A549 (cell line): ENCODE measurements at regions not wholly inside any gene's neighbourhood (a gene's known extent, or its start where the extent isn't known, plus 50 kb on each side); places are given as distances from the start of the nearest gene placed in this dataset.
A peak's percentile ranks its signal among the peaks of the same experiment; 100 is the strongest.

Experiments used
- ATAC-seq, 2 experiments: fragments of 200-7000 bp in 1 of 2; fragments of >200 bp in 1 of 2; cut with Nextera tagmentation in 1 of 2; cut with Tn5 transposase in 1 of 2; 3 replicates each; pipeline versions ENCODE4 v1.8.0 to v1.9.1; 2018 to 2020; ENCODE audit warnings: mild to moderate bottlenecking in 1 of 2, moderate library complexity in 1 of 2
- CTCF ChIA-PET: fragments of 300-600 bp; sonication (Branson Sonifier 250); formaldehyde crosslinking; extraction: SDS; loops from one replicate; lab custom pipeline; 2021; ENCODE audit warnings: antibody characterized with exemption, inconsistent platforms; lab: Yijun Ruan, JAX
- POLR2A ChIA-PET: fragments of 350-600 bp; formaldehyde crosslinking; extraction: SDS; loops from one replicate; lab custom pipeline; 2021; ENCODE audit warnings: antibody characterized with exemption, inconsistent platforms; lab: Yijun Ruan, JAX
- DNase-seq, 2 experiments: peaks; one replicate each; pipeline versions ENCODE4 v3.0.0 to v3.0.0-alpha.2; 2011 to 2016; ENCODE audit warnings: low read depth in 1 of 2, low spot score in 1 of 2
- FAIRE-seq: peaks from 2 replicates; lab custom pipeline; 2011; peaks lifted over from hg19 to GRCh38; lab: Jason Lieb, UNC
- H3K27ac ChIP-seq, 2 experiments: fragments of >200 bp; sonication (Bioruptor Twin); formaldehyde crosslinking; 3 replicates each; pipeline ENCODE4 v1.5.1; 2016 to 2017
- H3K4me1 ChIP-seq: fragments of >200 bp; sonication (Bioruptor Twin); formaldehyde crosslinking; 3 replicates; pipeline ENCODE4 v1.6.1; 2016
- H3K4me2 ChIP-seq: fragments of >200 bp; sonication (Bioruptor Twin); formaldehyde crosslinking; 3 replicates; pipeline ENCODE4 v1.6.1; 2016
- H3K4me3 ChIP-seq: fragments of >200 bp; sonication (Bioruptor Twin); formaldehyde crosslinking; 3 replicates; pipeline ENCODE4 v1.5.1; 2016
- H3K9me3 ChIP-seq: fragments of >200 bp; sonication (Bioruptor Twin); formaldehyde crosslinking; 3 replicates; pipeline ENCODE4 v1.6.1; 2016
- BHLHE40 ChIP-seq: IDR thresholded peaks from 2 replicates; pipeline ENCODE4 v1.6.1; 2012; ENCODE audit warnings: low read depth, low read length, inconsistent platforms
- CHD2 ChIP-seq: fragments of 150-350 bp; IDR thresholded peaks from 2 replicates; pipeline ENCODE4 v1.6.1; 2014; ENCODE audit warnings: low read length; ENCODE audit not compliant: partially characterized antibody
- CHD4 ChIP-seq: fragments of 200-600 bp; sonication (generic); IDR thresholded peaks from 2 replicates; pipeline ENCODE4 v1.6.1; 2016; ENCODE audit warnings: antibody characterized with exemption, mild to moderate bottlenecking, borderline replicate concordance
- EHF ChIP-seq: fragments of 250-450 bp; sonication (Bioruptor Pico); IDR thresholded peaks from 2 replicates; pipeline ENCODE4 v1.5.0; 2020; ENCODE audit warnings: mild to moderate bottlenecking
- EHMT2 ChIP-seq: fragments of 200-600 bp; sonication (generic); IDR thresholded peaks from 2 replicates; pipeline ENCODE4 v1.6.1; 2016; ENCODE audit warnings: antibody characterized with exemption, low read depth, mild to moderate bottlenecking, moderate library complexity
- FOSB ChIP-seq: fragments of 250-450 bp; sonication (Bioruptor Pico); IDR thresholded peaks from 2 replicates; pipeline ENCODE4 v1.5.0; 2020; ENCODE audit warnings: mild to moderate bottlenecking, moderate library complexity
- FOSL2 ChIP-seq, 2 experiments: fragments of 450-650 bp in 1 of 2; fragments of >200 bp in 1 of 2; sonication (Bioruptor Twin) in 1 of 2; formaldehyde crosslinking; IDR thresholded peaks; 2 replicates each; pipeline versions ENCODE4 v1.5.0 to v1.6.1; 2016 to 2020; ENCODE audit warnings: mild to moderate bottlenecking in 1 of 2, moderate library complexity in 1 of 2
- FOXS1 ChIP-seq: fragments of 250-450 bp; sonication (Bioruptor Pico); IDR thresholded peaks from 2 replicates; pipeline ENCODE4 v1.5.0; 2020; ENCODE audit warnings: mild to moderate bottlenecking, moderate library complexity
- GATA3 ChIP-seq: IDR thresholded peaks from 2 replicates; pipeline ENCODE4 v1.6.1; 2012; ENCODE audit warnings: borderline replicate concordance
- HOXB5 ChIP-seq: fragments of 250-450 bp; sonication (Bioruptor Pico); IDR thresholded peaks from 2 replicates; pipeline ENCODE4 v1.5.0; 2020; ENCODE audit warnings: mild to moderate bottlenecking, moderate library complexity
- JUNB ChIP-seq: fragments of >200 bp; sonication (Bioruptor Twin); formaldehyde crosslinking; IDR thresholded peaks from 2 replicates; pipeline ENCODE4 v1.6.1; 2016
- KDM1A ChIP-seq: fragments of 200-600 bp; sonication (generic); IDR thresholded peaks from 2 replicates; pipeline ENCODE4 v1.6.1; 2016; ENCODE audit warnings: low read depth, mild to moderate bottlenecking
- MYC ChIP-seq: IDR thresholded peaks from 2 replicates; pipeline ENCODE4 v1.6.1; 2012; ENCODE audit warnings: mild to moderate bottlenecking, inconsistent platforms, low read length, improper control_type of control experiment, borderline replicate concordance
- NPAS2 ChIP-seq: fragments of 250-450 bp; sonication (Bioruptor Pico); IDR thresholded peaks from 2 replicates; pipeline ENCODE4 v1.8.0; 2022; ENCODE audit warnings: mild to moderate bottlenecking, moderate library complexity, borderline replicate concordance
- PHF8 ChIP-seq: fragments of 200-600 bp; sonication (generic); IDR thresholded peaks from 2 replicates; pipeline ENCODE4 v1.6.1; 2016; ENCODE audit warnings: low read depth, mild to moderate bottlenecking, antibody characterized with exemption, moderate library complexity, borderline replicate concordance
- RAD21 ChIP-seq, 2 experiments: fragments of >200 bp in 1 of 2; sonication (Bioruptor Twin) in 1 of 2; formaldehyde crosslinking in 1 of 2; IDR thresholded peaks in 1 of 2; conservative IDR thresholded peaks in 1 of 2; 2 replicates in 1 of 2; 3 replicates in 1 of 2; pipeline ENCODE4 v1.6.1; 2012 to 2018; ENCODE audit warnings: inconsistent platforms in 1 of 2
- SMC3 ChIP-seq: fragments of >200 bp; sonication (Bioruptor Twin); formaldehyde crosslinking; IDR thresholded peaks from 3 replicates; pipeline ENCODE4 v1.6.1; 2018; ENCODE audit warnings: inconsistent platforms
- TFCP2L1 ChIP-seq: fragments of 250-450 bp; sonication (Bioruptor Pico); IDR thresholded peaks from 2 replicates; pipeline ENCODE4 v1.5.0; 2021; ENCODE audit warnings: mild to moderate bottlenecking
- ZC3H11A ChIP-seq: fragments of 450-650 bp; IDR thresholded peaks from 2 replicates; pipeline ENCODE4 v1.6.1; 2014; ENCODE audit warnings: antibody characterized with exemption, mild to moderate bottlenecking
- WGBS: methylation state at CpG from one replicate; pipeline ENCODE4 v1.1.6; 2017; ENCODE audit errors: missing lambda C conversion rate; 5-methylcytosine and 5-hydroxymethylcytosine counted together
- TF ChIP-seq, protein P1 (sequence below): IDR thresholded peaks from 2 replicates; pipeline ENCODE4 v1.6.1; 2012
- TF ChIP-seq, protein P2 (sequence below): IDR thresholded peaks from 2 replicates; pipeline ENCODE4 v1.6.1; 2012; ENCODE audit warnings: low read depth, borderline replicate concordance
- TF ChIP-seq, protein P3 (sequence below): fragments of 450-650 bp; IDR thresholded peaks from 2 replicates; pipeline ENCODE4 v1.6.1; 2014; ENCODE audit warnings: antibody characterized with exemption

DNA sequence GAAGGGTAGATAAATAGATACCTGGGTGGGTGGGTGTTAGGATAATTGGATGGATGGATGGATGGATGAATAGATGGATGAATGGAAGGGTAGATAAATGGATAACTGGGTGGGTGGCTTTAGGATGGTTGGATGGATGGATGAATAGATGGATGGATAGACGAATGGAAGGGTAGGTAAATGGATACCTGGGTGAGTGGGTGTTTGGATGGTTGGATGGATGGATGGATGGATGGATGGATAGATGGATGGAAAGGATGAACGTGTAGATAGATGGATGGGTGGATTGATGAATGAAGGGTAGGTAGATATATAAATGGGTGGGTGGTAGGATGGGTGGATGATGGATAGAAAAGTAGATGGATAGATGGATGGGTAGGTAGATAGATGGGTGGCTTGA is 59.8 kb upstream of the RXRA start:
- no peak overlapping the region for H3K4me2 ChIP-seq
- H3K4me1 ChIP-seq, result no peaks in the 10 kb centered on the region
- no peak for FAIRE-seq
- no peak for ATAC-seq
- TF ChIP-seq FOSL2 (IDR thresholded peaks at IDR 0.05) (no peak), FOSL2 (CRISPR knock-in tag; IDR thresholded peaks at IDR 0.05) (no peak), EHF (no peak), ZC3H11A (no peak), FOSB (no peak), HOXB5 (CRISPR knock-in tag) (no peak), MYC (no peak), NPAS2 (CRISPR knock-in tag) (no peak), GATA3 (no peak), EHMT2 (no peak), KDM1A (no peak), FOXS1 (CRISPR knock-in tag) (no peak), TFCP2L1 (CRISPR knock-in tag) (no peak), PHF8 (no peak), CHD2 (no peak), CHD4 (no peak)
- TF ChIP-seq, protein P1, sequence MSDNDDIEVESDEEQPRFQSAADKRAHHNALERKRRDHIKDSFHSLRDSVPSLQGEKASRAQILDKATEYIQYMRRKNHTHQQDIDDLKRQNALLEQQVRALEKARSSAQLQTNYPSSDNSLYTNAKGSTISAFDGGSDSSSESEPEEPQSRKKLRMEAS, result no peak
- TF ChIP-seq, protein P2, sequence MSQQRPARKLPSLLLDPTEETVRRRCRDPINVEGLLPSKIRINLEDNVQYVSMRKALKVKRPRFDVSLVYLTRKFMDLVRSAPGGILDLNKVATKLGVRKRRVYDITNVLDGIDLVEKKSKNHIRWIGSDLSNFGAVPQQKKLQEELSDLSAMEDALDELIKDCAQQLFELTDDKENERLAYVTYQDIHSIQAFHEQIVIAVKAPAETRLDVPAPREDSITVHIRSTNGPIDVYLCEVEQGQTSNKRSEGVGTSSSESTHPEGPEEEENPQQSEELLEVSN, result no peak
- TF ChIP-seq, protein P3, sequence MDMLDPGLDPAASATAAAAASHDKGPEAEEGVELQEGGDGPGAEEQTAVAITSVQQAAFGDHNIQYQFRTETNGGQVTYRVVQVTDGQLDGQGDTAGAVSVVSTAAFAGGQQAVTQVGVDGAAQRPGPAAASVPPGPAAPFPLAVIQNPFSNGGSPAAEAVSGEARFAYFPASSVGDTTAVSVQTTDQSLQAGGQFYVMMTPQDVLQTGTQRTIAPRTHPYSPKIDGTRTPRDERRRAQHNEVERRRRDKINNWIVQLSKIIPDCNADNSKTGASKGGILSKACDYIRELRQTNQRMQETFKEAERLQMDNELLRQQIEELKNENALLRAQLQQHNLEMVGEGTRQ, result no peak
- no peaks in the 10 kb centered on the region for H3K9me3 ChIP-seq
- DNase-seq, result no peak
- POLR2A ChIA-PET, result no interaction called here
- no peak overlapping the region for H3K27ac ChIP-seq
- no peak overlapping the region for H3K4me3 ChIP-seq
- WGBS, result 3% methylated on average over 2 of the region's 2 CpGs
- CTCF ChIA-PET, result interaction anchor here (0.6 kb wide), 1 partner anchor 21 kb away, joined by 3 read pairs; no protein-coding TSS in a partner anchor

DNA sequence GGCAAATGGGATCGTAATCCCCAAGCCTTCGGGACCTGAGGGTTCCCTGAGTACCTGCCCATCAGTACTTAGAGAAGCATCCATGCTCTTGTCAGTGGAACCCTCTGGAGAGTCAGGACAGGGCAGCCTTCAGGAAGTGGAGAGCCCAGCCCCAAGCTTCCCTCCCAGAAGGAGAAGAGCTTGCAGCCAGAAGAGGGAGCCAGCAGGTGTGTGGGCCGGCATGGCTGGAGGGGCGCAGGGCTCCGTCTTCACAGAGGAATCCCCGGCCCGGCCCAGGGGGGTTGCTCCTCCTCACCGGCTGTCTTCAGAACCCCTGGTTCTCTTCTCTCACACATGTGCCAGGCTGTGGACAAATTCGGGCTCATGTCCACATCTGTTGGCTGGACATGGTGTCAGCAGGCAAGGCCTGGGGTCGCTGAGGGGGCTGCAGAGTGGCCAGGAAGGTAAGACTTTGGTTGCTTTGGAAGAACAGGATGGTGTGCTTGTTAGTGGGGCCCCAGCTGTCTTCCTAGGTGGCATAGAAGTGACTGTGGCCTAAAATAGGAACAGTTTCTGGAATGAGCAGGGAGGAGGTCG is 58.9 kb upstream of the RXRA start:
- POLR2A ChIA-PET, result no interaction called here
- no peak for DNase-seq
- FAIRE-seq, result no peak
- Histone ChIP-seq H3K27ac (no peak overlapping the region), H3K4me2 (no peak overlapping the region), H3K4me3 (no peak overlapping the region), H3K9me3 (no peaks in the 10 kb centered on the region), H3K4me1 (no peaks in the 10 kb centered on the region)
- ATAC-seq, result peak; percentile 39 to 65; a peak in 4 of 6 replicates
- TF ChIP-seq JUNB (no peak), RAD21 (conservative IDR thresholded peaks at IDR 0.05 in 1 of 2, IDR thresholded peaks at IDR 0.05 in 1 of 2) (peak in 1 of 2 experiments; percentile 16; a peak in 1 of 5 replicates), SMC3 (peak; percentile 21; the same call in 1 of the 3 replicates), BHLHE40 (no peak)
- CTCF ChIA-PET, result interaction anchor here (2.0 kb wide), 1 partner anchor 182 kb away, joined by 6 read pairs; no protein-coding TSS in a partner anchor
- WGBS, result 44% methylated on average over 8 of the region's 11 CpGs
